H9 (cell line): ENCODE measurements at regions not wholly inside any gene's neighbourhood (a gene's known extent, or its start where the extent isn't known, plus 50 kb on each side); places are given as distances from the start of the nearest gene placed in this dataset.

Experiments
- DNase-seq: peaks from one replicate; pipeline ENCODE4 v3.0.0-alpha.2; 2017
- H2AFZ ChIP-seq: one replicate; pipeline ENCODE4 v1.6.1; 2013; ENCODE audit warnings: mild to moderate bottlenecking, low read length, control low read depth, moderate library complexity
- H2AK5ac ChIP-seq: 2 replicates; pipeline ENCODE4 v1.6.1; 2013; ENCODE audit warnings: low read length, control low read depth, mixed read lengths; ENCODE audit not compliant: insufficient read length
- H2BK120ac ChIP-seq: one replicate; pipeline ENCODE4 v1.6.1; 2013; ENCODE audit warnings: low read depth, mild to moderate bottlenecking, low read length, control low read depth, inconsistent platforms; ENCODE audit not compliant: poor library complexity, severe bottlenecking
- H2BK12ac ChIP-seq: 2 replicates; pipeline ENCODE4 v1.6.1; 2013; ENCODE audit warnings: low read length, control low read depth, mixed read lengths, low read depth; ENCODE audit not compliant: insufficient read length
- H2BK15ac ChIP-seq: 2 replicates; pipeline ENCODE4 v1.6.1; 2013; ENCODE audit warnings: low read depth, low read length, control low read depth
- H2BK20ac ChIP-seq: one replicate; pipeline ENCODE4 v1.6.1; 2013; ENCODE audit warnings: low read depth, mild to moderate bottlenecking, low read length, control low read depth, inconsistent platforms; ENCODE audit not compliant: poor library complexity, severe bottlenecking
- H2BK5ac ChIP-seq: 2 replicates; pipeline ENCODE4 v1.6.1; 2013; ENCODE audit warnings: low read length, control low read depth, mixed read lengths; ENCODE audit not compliant: insufficient read length
- H3K14ac ChIP-seq: 2 replicates; pipeline ENCODE4 v1.6.1; 2013; ENCODE audit warnings: low read length, control low read depth; ENCODE audit not compliant: insufficient read depth
- H3K18ac ChIP-seq: 2 replicates; pipeline ENCODE4 v1.6.1; 2013; ENCODE audit warnings: low read depth, mild to moderate bottlenecking, mixed read lengths, low read length, control low read depth; ENCODE audit not compliant: insufficient read length
- H3K23ac ChIP-seq: 2 replicates; pipeline ENCODE4 v1.6.1; 2013; ENCODE audit warnings: low read length, control low read depth, mixed read lengths, low read depth; ENCODE audit not compliant: insufficient read length
- H3K23me2 ChIP-seq: 2 replicates; pipeline ENCODE4 v1.6.1; 2013; ENCODE audit warnings: low read depth, mild to moderate bottlenecking, mixed read lengths, low read length, control low read depth; ENCODE audit not compliant: insufficient read length, poor library complexity, severe bottlenecking
- H3K27ac ChIP-seq: 2 replicates; pipeline ENCODE4 v1.5.1; 2013; ENCODE audit warnings: low read length, control low read depth, mixed read lengths, low read depth; ENCODE audit not compliant: insufficient read length
- H3K27me3 ChIP-seq: 2 replicates; pipeline ENCODE4 v1.6.1; 2013; ENCODE audit warnings: low read length, control low read depth, inconsistent platforms; ENCODE audit not compliant: insufficient read depth
- H3K4ac ChIP-seq: 2 replicates; pipeline ENCODE4 v1.6.1; 2013; ENCODE audit warnings: low read depth, mild to moderate bottlenecking, control low read depth, inconsistent platforms, low read length, moderate library complexity
- H3K4me1 ChIP-seq: 2 replicates; pipeline ENCODE4 v1.6.1; 2013; ENCODE audit warnings: low read length, control low read depth, inconsistent platforms; ENCODE audit not compliant: insufficient read depth
- H3K4me2 ChIP-seq: 2 replicates; pipeline ENCODE4 v1.6.1; 2013; ENCODE audit warnings: low read length, control low read depth, mixed read lengths; ENCODE audit not compliant: insufficient read length, insufficient read depth
- H3K56ac ChIP-seq: 2 replicates; pipeline ENCODE4 v1.6.1; 2013; ENCODE audit warnings: low read depth, mild to moderate bottlenecking, mixed read lengths, low read length, control low read depth; ENCODE audit not compliant: insufficient read length
- H3K79me1 ChIP-seq: 2 replicates; pipeline ENCODE4 v1.6.1; 2013; ENCODE audit warnings: low read depth, mild to moderate bottlenecking, moderate library complexity, low read length, control low read depth, inconsistent platforms; ENCODE audit not compliant: insufficient read depth, poor library complexity, severe bottlenecking
- H3K79me2 ChIP-seq: 2 replicates; pipeline ENCODE4 v1.6.1; 2013; ENCODE audit warnings: low read length, control low read depth, inconsistent platforms; ENCODE audit not compliant: insufficient read depth
- H3K9ac ChIP-seq: 2 replicates; pipeline ENCODE4 v1.6.1; 2013; ENCODE audit warnings: low read length, control low read depth, mixed read lengths; ENCODE audit not compliant: insufficient read length; ENCODE audit errors: extremely low read depth
- H3K9me3 ChIP-seq: one replicate; pipeline ENCODE4 v1.6.1; 2013; ENCODE audit warnings: low read depth, low read length, inconsistent platforms; ENCODE audit not compliant: control insufficient read depth
- H3T11ph ChIP-seq: one replicate; pipeline ENCODE4 v1.6.1; 2013; ENCODE audit warnings: mild to moderate bottlenecking, low read length, control low read depth, inconsistent platforms
- H4K20me1 ChIP-seq: one replicate; pipeline ENCODE4 v1.6.1; 2013; ENCODE audit not compliant: control insufficient read depth, insufficient read length, insufficient read depth
- H4K5ac ChIP-seq: 2 replicates; pipeline ENCODE4 v1.6.1; 2013; ENCODE audit warnings: low read depth, mild to moderate bottlenecking, mixed read lengths, low read length, control low read depth; ENCODE audit not compliant: insufficient read length
- H4K8ac ChIP-seq: replicated peaks from 2 replicates; pipeline ENCODE4 v1.6.1; 2013; ENCODE audit warnings: low read length, control low read depth, mixed read lengths, low read depth; ENCODE audit not compliant: insufficient read length
- H4K91ac ChIP-seq: 2 replicates; pipeline ENCODE4 v1.6.1; 2013; ENCODE audit warnings: low read depth, mild to moderate bottlenecking, moderate library complexity, mixed read lengths, low read length, control low read depth; ENCODE audit not compliant: insufficient read length
- H3K27ac Mint-ChIP-seq, 3 experiments: 2 replicates in 2 of 3; 3 replicates in 1 of 3; pipeline ENCODE4 v1.8.0; 2020 to 2021; ENCODE audit warnings: mixed read lengths in 3 of 3, mild to moderate bottlenecking in 1 of 3, moderate library complexity in 1 of 3
- H3K27me3 Mint-ChIP-seq: 2 replicates; pipeline ENCODE4 v1.8.0; 2021; ENCODE audit warnings: low read depth, mild to moderate bottlenecking, moderate library complexity, mixed read lengths
- H3K36me3 Mint-ChIP-seq, 3 experiments: 2 replicates in 2 of 3; 3 replicates in 1 of 3; pipeline ENCODE4 v1.8.0; 2020 to 2021; ENCODE audit warnings: low read depth in 3 of 3, mixed read lengths in 3 of 3; ENCODE audit not compliant: insufficient read depth in 1 of 3
- H3K4me1 Mint-ChIP-seq, 2 experiments: 2 replicates each; pipeline ENCODE4 v1.8.0; 2020; ENCODE audit warnings: mixed read lengths in 2 of 2
- H3K4me3 Mint-ChIP-seq, 2 experiments: 2 replicates in 1 of 2; 3 replicates in 1 of 2; pipeline ENCODE4 v1.8.0; 2020 to 2021; ENCODE audit warnings: mild to moderate bottlenecking in 2 of 2, mixed read lengths in 2 of 2, moderate library complexity in 1 of 2
- H3K9me3 Mint-ChIP-seq, 2 experiments: 2 replicates in 1 of 2; 3 replicates in 1 of 2; pipeline ENCODE4 v1.8.0; 2020; ENCODE audit warnings: mild to moderate bottlenecking in 2 of 2, mixed read lengths in 2 of 2, moderate library complexity in 1 of 2
- CTCF ChIP-seq: fragments of 200-600 bp; sonication (generic); conservative IDR thresholded peaks from 3 replicates; pipeline ENCODE4 v1.8.0; 2021; ENCODE audit warnings: antibody characterized with exemption, mild to moderate bottlenecking
- WGBS: extraction: QIAGEN DNeasy Blood & Tissue Kit; methylation state at CpG from one replicate; pipeline ENCODE4 v1.1.7; 2013; ENCODE audit warnings: missing lambda C conversion rate, low lambda C conversion rate, mixed read lengths; ENCODE audit not compliant: insufficient read length; ENCODE audit errors: extremely low coverage; 5-methylcytosine and 5-hydroxymethylcytosine counted together

- Histone ChIP-seq H3K4ac (no peak overlapping the region), H3K4me2 (no peak overlapping the region), H3K9me3 (no peaks in the 10 kb centered on the region), H3K79me2 (no peaks in the 10 kb centered on the region), H2BK12ac (no peak overlapping the region), H3K56ac (no peak overlapping the region), H2BK120ac (no peak overlapping the region), H2BK15ac (no peak overlapping the region), H3K4me1 (no peaks in the 10 kb centered on the region), H4K8ac (no peak overlapping the region), H3K9ac (no peak overlapping the region), H4K20me1 (no peaks in the 10 kb centered on the region), H2AFZ (no peak overlapping the region), H3K27ac (no peak overlapping the region), H3K18ac (no peak overlapping the region), H4K5ac (no peak overlapping the region), H3T11ph (no peak overlapping the region), H3K23me2 (no peaks in the 10 kb centered on the region), H4K91ac (no peak overlapping the region), H3K27me3 (no peaks in the 10 kb centered on the region), H3K23ac (no peak overlapping the region), H2AK5ac (no peak overlapping the region), H2BK5ac (no peak overlapping the region), H3K79me1 (no peaks in the 10 kb centered on the region), H2BK20ac (no peak overlapping the region), H3K14ac (no peak overlapping the region)
- no peak overlapping the region for H3K4me3 Mint-ChIP-seq
- no peaks in the 10 kb centered on the region for H3K9me3 Mint-ChIP-seq
- WGBS, result no CpG with 5 or more reads among the region's 3 CpGs
- H3K27ac Mint-ChIP-seq, result no peak overlapping the region
- H3K4me1 Mint-ChIP-seq, result no peaks in the 10 kb centered on the region
- no peaks in the 10 kb centered on the region for H3K36me3 Mint-ChIP-seq
- TF ChIP-seq CTCF, result no peak
- no peaks in the 10 kb centered on the region for H3K27me3 Mint-ChIP-seq
- no peak for DNase-seq
Observed at GRCh38 chr4:135804785-135805184, 1603.2 kb upstream of the PABPC4L start.
